Kidney epithelial cell (primary cell): ENCODE measurements at regions not wholly inside any gene's neighbourhood (a gene's known extent, or its start where the extent isn't known, plus 50 kb on each side); places are given as distances from the start of the nearest gene placed in this dataset.

Experiments used
- DNase-seq: peaks from one replicate; pipeline ENCODE4 v3.0.0-alpha.2; 2010; ENCODE audit warnings: low read depth
- H3K27me3 ChIP-seq: 2 replicates; pipeline ENCODE4 v1.6.0; 2011; ENCODE audit warnings: low read length; ENCODE audit not compliant: control insufficient read depth, insufficient read depth
- H3K36me3 ChIP-seq: 2 replicates; pipeline ENCODE4 v1.5.1; 2011; ENCODE audit warnings: low read length; ENCODE audit not compliant: control insufficient read depth, insufficient read depth
- H3K4me3 ChIP-seq: 2 replicates; pipeline ENCODE4 v1.5.1; 2011; ENCODE audit warnings: low read depth, mild to moderate bottlenecking, control low read depth, low read length
- CTCF ChIP-seq: IDR thresholded peaks from 2 replicates; pipeline ENCODE4 v1.5.1; 2011; ENCODE audit warnings: mild to moderate bottlenecking, moderate library complexity, low read length, control low read depth, inconsistent platforms; ENCODE audit not compliant: insufficient read depth, poor library complexity, severe bottlenecking

- no peaks in the 10 kb centered on the region for H3K36me3 ChIP-seq
- no peak overlapping the region for H3K4me3 ChIP-seq
- no peaks in the 10 kb centered on the region for H3K27me3 ChIP-seq
- DNase-seq: no peak
- TF ChIP-seq CTCF: no peak
Measured at GRCh38 chr3:22720596-22720995, 482.5 kb upstream of the UBE2E2 start.

- no peak for DNase-seq
- TF ChIP-seq CTCF: no peak
- H3K36me3 ChIP-seq: no peaks in the 10 kb centered on the region
- H3K27me3 ChIP-seq: no peaks in the 10 kb centered on the region
- no peak overlapping the region for H3K4me3 ChIP-seq
Measured at GRCh38 chr3:22724420-22724819, 478.7 kb upstream of the UBE2E2 start.

GRCh38 chr3:22728406-22728805, 474.7 kb upstream of the UBE2E2 start:
- no peaks in the 10 kb centered on the region for H3K36me3 ChIP-seq
- no peak for TF ChIP-seq CTCF
- DNase-seq: no peak
- H3K27me3 ChIP-seq: no peaks in the 10 kb centered on the region
- no peak overlapping the region for H3K4me3 ChIP-seq

- H3K4me3 ChIP-seq: no peak overlapping the region
- H3K27me3 ChIP-seq: no peaks in the 10 kb centered on the region
- DNase-seq: no peak
- TF ChIP-seq CTCF: no peak
- H3K36me3 ChIP-seq: no peaks in the 10 kb centered on the region
Measured at GRCh38 chr3:22729212-22729611, 473.9 kb upstream of the UBE2E2 start.

- peak; percentile 63 for TF ChIP-seq CTCF
- no peak for DNase-seq
- no peak overlapping the region for H3K4me3 ChIP-seq
- H3K36me3 ChIP-seq: no peaks in the 10 kb centered on the region
- no peaks in the 10 kb centered on the region for H3K27me3 ChIP-seq
Measured at GRCh38 chr3:22729981-22730380, 473.1 kb upstream of the UBE2E2 start.

- TF ChIP-seq CTCF: no peak
- no peaks in the 10 kb centered on the region for H3K36me3 ChIP-seq
- DNase-seq: no peak
- H3K27me3 ChIP-seq: no peaks in the 10 kb centered on the region
- no peak overlapping the region for H3K4me3 ChIP-seq
Measured at GRCh38 chr3:22730701-22731100, 472.4 kb upstream of the UBE2E2 start.
